PFSK-1 (cell line): ENCODE measurements at regions not wholly inside any gene's neighbourhood (a gene's known extent, or its start where the extent isn't known, plus 50 kb on each side); places are given as distances from the start of the nearest gene placed in this dataset.

Experiments
- POLR2AphosphoS5 ChIP-seq: IDR thresholded peaks from 2 replicates; pipeline ENCODE4 v1.6.1; 2012; ENCODE audit warnings: low read depth, mild to moderate bottlenecking, control low read depth, low read length, moderate library complexity
- TAF1 ChIP-seq: IDR thresholded peaks from 2 replicates; pipeline ENCODE4 v1.6.1; 2012; ENCODE audit warnings: low read length, control low read depth, borderline replicate concordance; ENCODE audit not compliant: insufficient read depth

- TF ChIP-seq POLR2AphosphoS5 (no peak), TAF1 (no peak)
These were observed 540.0 kb upstream of the ROBO1 start for GRCh38 chr3:80307844-80308243.
